ENCODE measurements at regions not wholly inside any gene's neighbourhood (a gene's known extent, or its start where the extent isn't known, plus 50 kb on each side); places are given as distances from the start of the nearest gene placed in this dataset.

- TF ChIP-seq POLR2A (IDR thresholded peaks at IDR 0.05; ENCODE audit: low read length) (no peak), GATA1 (IDR thresholded peaks at IDR 0.05; ENCODE audit: low read depth, low read length) (no peak)
Measured at GRCh38 chr16:73692861-73693260, 603.8 kb upstream of the PSMD7 start.
